IPS DF 4.7 (cell line): ENCODE measurements at regions not wholly inside any gene's neighbourhood (a gene's known extent, or its start where the extent isn't known, plus 50 kb on each side); places are given as distances from the start of the nearest gene placed in this dataset.
"Not testable (repeated sequence)": the region's sequence is repeated elsewhere in the genome, so short reads cannot be mapped to it uniquely, and the experiment has no call there.

ENCODE experiments used
- DNase-seq: peaks from one replicate; pipeline ENCODE4 v3.0.0-alpha.2; 2013; ENCODE audit warnings: low spot score; ENCODE audit errors: extremely low read depth

DNA sequence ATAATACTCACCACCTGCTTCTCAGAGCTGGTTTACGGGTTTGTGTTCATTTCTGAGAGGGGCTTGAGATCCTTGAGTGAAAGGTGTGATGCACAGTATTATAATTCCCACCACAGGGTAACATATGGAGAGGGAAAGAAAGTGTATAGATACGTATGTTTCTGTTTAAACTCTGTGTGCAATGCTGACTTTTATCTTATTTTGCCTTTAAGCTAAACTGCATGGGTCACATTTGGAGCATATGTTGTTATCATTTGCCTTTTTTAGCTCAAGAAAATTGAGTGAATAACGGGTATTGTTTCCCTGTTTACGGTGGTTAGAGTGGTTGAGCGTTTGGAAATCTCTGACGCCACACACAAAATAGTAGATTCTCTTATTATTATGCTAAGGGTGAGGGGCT is 191.1 kb upstream of the NFIA start:
- DNase-seq = no peak

GRCh38 chr1:60890664-60891063 is 191.7 kb upstream of the NFIA start:
- no peak for DNase-seq

- no peak for DNase-seq
These were observed 192.7 kb upstream of the NFIA start for GRCh38 chr1:60889709-60890108.

- DNase-seq = no peak
These were observed 194.2 kb upstream of the NFIA start for GRCh38 chr1:60888126-60888525.

DNA sequence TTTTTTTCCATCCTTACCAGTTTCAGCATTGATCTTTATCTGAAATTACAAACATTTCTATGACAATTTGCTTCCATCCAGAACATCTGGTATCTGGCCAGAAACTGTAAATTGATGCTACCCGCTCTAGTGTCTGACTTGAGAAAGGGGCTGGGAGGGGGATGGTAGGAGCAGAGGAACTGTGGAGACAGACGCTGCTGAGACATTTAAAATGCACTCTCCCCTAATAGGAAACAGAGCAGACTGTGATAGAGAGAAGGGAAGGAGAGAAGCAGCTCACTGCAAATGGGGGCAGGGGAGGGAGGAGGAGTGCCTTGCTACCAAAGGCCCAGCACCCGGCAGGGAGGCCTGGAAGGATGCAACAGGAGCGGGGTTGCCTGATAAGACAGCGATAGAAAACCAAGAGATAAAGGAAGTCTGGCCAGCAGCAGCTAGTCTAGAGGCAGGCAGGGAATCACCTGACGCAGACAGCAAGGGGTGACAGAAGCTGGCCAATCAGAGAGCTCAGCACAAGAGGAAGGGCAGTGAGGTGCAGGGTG is 195.5 kb upstream of the NFIA start:
- peak; percentile 41 for DNase-seq

DNA sequence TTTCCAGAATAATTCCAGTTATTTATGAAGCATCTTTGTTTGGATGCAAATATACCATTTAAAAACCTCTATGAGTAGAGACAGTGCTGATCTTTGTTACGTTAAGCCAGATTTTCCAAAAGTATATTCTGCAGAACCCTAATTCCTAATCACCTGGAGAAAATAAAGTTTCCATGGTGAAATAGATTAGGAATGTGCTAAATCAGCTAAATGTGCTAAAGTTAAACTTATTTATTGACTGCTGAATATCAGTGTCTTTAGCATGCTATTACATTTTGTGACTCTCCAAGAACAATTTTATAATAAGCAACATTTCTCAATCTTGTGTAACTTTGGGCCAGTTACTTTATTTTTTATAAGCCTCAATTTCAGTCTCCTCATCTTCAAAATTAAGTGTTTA is 196.3 kb upstream of the NFIA start:
- no peak for DNase-seq

DNA sequence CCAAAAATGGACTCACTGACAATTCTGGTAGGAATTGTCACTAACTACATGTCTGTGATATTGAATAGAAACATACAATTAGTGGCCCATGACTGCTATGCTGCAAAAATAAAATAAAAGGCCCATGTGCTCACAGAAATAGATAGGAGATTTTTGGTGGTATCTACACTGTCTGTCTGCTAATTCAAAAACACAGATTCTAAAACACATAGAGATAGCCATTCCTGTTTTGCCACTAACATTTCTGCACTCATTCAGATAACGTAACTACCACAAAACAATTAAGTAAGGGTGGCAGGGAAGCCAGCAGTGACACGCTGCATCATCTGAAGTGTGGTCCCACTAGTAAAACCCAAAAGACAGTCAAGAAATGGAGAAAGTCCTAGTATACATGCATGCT is 202.2 kb upstream of the NFIA start:
- no peak for DNase-seq

DNA sequence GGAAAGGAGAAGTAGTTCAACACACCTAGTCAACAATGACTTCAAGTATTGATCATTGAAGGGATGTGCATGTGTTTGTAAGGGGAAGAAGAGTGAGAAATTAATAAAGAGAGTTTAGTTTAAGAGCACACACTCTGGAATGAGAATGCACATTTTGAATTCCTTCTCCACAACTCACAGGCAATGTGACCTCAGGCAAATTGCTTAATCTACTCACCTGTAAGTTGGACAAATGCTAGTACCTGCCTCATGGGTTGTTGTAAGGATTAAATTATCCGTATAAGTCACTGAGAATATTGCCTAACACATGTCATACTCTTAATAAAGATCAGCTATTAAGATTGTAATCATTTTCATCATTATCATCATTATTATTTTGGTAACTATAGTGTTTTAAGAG is 204.0 kb upstream of the NFIA start:
- no peak for DNase-seq

DNA sequence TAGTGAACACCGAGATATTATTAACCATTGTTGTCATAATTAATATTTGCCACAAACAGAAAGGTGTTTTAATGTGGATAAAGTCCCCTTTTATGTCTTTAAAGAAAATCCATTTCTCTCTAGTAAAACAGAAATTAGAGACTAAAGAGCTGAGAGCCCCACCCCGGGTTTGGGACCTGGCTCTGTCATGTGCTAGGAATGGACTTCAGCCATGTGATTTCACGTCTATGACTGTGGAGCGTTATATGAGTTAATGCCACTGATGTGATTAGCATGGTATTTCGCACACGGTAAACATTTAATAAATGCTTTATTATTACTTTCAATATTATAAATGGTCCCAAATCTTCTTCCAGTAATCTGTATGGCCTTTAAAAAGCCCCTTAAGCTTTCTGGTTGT is 205.0 kb upstream of the NFIA start:
- no peak for DNase-seq

DNA sequence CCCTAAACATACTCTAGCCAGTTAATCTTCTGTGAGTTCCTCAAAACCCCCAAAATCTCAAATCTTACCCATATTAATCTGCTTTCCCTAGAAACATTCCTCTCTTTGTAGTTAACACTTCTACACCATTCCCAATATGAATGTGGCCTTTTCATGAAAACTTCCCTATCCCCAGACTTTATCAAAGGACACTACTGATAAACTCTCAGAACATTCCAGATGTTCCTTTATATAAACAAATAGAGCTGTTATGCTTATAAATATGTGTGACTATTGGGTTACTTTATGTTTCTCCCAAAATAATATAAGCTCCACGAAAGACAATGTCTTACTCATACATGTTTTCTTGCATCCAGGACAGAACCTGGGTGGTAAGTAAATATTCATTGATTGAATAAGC is 205.4 kb upstream of the NFIA start:
- DNase-seq = no peak

- no peak for DNase-seq
These were observed 207.2 kb upstream of the NFIA start for GRCh38 chr1:60875138-60875537.

DNA sequence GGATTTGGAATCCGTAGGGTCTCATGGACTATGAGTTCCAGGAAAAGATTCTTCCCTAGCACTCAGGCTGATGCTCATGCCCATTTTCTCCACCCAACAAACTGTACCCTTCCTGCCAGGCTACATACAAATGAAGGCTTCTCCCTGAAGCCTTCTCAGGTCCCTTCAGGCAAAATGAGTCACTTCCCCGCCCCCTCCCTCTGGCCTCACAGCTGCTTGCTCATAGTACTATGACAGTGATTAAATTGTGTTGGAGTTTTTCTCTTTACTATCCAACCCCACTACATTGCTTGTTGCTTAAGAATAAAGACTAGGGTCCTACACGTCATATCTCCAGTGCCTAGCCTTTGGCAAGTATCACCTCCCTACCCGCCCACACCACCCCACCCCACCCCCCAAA is 207.6 kb upstream of the NFIA start:
- no peak for DNase-seq

DNA sequence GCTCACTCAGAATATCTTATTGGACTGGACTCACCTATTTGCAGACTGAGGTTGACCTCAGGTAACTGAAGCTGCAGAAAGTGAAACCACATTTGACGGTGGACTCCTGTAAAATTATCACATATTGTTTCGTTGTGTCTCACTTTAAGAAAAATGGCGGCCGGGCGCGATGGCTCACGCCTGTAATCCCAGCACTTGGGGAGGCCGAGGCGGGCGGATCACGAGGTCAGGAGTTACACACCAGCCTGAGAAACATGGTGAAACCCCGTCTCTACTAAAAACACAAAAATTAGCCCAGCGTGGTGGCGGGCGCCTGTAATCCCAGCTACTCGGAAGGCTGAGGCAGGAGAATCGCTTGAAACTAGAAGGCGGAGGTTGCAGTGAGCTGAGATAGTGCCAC is 209.0 kb upstream of the NFIA start:
- not testable (repeated sequence) for DNase-seq

DNA sequence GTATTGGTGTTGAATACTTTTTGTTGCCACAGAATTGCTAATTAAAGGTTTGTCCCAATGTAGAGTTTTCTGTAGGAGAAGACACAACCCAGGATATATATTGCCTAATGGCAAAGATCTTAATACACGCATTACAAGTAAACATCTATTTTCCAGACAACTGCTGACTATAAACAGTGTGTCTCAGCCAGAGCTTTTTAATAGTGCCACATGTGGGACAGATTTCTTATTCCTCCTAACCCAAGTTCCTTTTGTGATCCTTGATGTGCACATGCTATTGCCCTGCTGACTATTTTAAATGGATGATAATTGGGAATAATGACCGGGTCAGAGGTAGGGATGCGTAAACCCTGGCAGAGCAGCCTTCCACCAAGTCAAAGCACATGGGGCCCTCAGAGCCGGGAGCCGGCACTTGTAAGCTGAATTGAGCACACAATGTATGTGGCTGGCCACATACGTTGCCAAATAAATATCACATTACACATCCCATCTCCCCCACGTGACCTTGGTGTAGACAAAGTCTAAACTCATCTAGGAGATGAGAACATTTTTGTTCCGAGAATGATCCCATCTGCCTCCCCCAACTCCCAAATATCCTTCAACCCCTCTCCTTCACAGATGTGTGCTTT is 209.8 kb upstream of the NFIA start:
- DNase-seq = no peak

DNA sequence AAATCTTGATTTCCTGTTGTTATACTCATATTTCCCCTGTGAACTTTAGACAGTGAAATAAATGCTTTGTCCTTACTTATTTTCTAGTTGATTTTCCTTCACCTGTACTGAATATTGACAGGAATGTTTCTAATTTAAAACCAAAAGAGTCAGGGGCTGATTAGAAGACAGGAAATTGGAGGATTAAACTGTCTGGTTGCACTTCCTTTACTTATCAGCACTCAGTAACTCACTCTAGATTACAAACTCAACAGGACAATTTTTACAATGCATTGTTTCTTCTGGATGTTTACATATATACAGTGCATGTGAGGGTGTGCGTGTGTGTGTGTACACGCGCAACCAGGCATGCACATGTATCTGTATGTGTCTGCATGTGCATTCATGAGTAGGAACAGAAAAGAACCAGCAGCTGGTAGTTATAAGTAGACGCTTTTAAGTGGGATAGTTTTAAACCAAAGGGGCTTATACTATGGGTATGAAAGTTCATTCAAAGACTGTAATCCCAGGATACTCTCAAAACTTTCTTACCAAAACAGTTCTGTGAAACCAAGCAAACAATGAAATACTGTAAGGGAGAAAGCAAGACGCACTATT is 212.0 kb upstream of the NFIA start:
- DNase-seq = no peak

GRCh38 chr1:60868901-60869663 is 213.3 kb upstream of the NFIA start:
- DNase-seq = no peak

- no peak for DNase-seq
These were observed 214.6 kb upstream of the NFIA start for GRCh38 chr1:60867782-60868181.

- DNase-seq = no peak
These were observed 215.3 kb upstream of the NFIA start for GRCh38 chr1:60866917-60867531.

DNA sequence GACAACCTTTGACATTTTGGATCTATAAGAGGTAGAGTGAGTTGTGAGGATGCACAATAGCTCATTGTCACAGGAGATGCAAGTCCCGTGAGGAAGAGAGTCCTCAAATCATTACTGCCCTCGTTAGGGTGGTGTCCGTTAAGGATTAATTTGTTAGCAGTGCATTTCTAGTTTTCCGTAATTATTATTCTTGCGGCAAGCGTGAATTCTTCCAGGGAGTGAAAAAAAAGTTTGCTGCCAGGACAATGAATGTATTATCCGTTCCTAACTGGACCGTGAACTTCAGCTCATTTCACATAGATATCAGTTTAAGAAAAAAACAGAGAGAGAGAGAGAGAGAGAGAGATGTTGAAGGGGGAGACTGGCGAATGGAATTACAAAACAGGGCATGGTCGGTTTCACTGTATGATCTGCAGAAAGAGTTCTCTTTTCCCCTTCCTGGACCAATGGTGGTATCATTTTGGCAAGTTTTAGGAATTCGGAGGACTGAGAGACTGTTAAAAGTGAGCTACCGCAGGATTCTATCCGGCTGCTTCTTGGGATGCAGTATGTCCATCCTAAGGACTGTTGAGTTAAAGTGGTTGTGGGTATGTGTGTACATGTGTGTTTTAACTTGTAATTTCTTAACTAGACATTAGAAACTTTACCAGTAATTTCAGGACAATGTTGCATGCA is 216.0 kb upstream of the NFIA start:
- DNase-seq = no peak

DNA sequence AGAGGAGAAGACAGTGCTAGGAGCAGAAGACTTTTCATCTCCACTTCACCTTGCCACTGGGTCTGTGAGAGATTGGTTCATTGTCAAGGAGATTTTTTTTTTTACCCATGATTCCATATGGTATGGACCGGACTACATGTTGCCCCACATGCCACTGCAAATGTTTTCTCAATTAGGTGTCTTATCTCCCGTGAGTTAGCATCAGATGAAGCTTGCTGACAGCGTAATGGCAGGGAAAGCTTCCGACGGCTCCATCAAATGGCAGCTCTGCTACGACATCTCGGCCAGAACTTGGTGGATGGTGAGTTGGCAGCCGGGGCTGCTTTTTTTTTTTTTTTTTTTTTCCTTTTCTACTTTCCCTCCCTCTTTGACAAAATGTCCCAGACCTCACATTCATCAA is 217.2 kb upstream of the NFIA start:
- DNase-seq = no peak

DNA sequence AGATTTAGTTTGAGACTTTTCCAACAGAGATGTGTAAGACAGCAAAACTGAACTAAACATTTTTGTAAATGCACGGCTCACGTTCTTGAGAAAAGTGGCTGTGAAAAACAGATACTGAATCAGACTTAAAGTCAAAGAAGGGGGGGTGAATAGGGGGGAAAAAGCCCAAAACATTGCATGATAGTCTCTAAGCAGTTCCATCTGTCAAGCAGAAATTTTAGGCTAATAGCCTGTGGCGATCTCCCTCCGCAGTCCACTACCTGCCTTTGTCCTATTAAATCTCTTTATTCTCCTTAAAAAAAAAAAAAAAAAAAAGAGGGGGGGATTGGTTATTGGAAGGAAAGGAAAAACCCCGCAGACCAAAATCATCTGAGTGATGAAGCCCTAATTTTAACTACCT is 217.6 kb upstream of the NFIA start:
- no peak for DNase-seq

GRCh38 chr1:60863131-60863530 is 219.2 kb upstream of the NFIA start:
- no peak for DNase-seq
